ENCODE measurements at regions not wholly inside any gene's neighbourhood (a gene's known extent, or its start where the extent isn't known, plus 50 kb on each side); places are given as distances from the start of the nearest gene placed in this dataset.

DNA sequence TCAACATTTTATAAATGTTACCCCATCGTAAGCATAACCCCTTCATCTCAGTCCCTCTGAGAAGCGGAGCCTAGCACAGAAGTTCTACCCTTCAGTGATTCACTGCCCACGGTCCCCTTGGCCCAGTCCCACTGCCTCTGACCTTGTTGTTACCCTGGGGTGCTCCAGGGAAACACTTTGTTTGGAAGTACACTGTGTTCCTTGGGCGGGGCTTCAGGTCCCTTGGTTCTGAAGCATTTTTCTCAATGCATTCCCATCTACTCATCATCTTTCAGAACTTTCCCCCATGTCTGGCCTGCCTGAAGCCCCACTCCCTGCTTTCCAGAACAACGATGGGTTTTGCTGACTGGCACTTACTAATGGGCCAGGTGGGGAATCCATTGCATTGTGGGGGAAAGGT is 296.2 kb downstream of the FOXA2 start:
- Histone ChIP-seq H3K4me3 (replicated peaks; ENCODE audit: insufficient read depth, low read length) (no peak overlapping the region), H3K27ac (replicated peaks) (no peak overlapping the region), H3K27me3 (ENCODE audit: insufficient read depth, poor library complexity, severe bottlenecking) (no peaks in the 10 kb centered on the region)
- DNase-seq (ENCODE audit: low read depth in 1 of 2, low spot score in 1 of 2) = no peak
- TF ChIP-seq GABPA (IDR thresholded peaks at IDR 0.05; ENCODE audit: low read depth) (no peak), CTCF (IDR thresholded peaks at IDR 0.05; ENCODE audit: insufficient read depth, low read length) (no peak), POLR2AphosphoS5 (IDR thresholded peaks at IDR 0.05; ENCODE audit: low read depth) (no peak), SPI1 (IDR thresholded peaks at IDR 0.05; ENCODE audit: borderline replicate concordance, low read depth) (no peak)
- TF ChIP-seq, protein P1, sequence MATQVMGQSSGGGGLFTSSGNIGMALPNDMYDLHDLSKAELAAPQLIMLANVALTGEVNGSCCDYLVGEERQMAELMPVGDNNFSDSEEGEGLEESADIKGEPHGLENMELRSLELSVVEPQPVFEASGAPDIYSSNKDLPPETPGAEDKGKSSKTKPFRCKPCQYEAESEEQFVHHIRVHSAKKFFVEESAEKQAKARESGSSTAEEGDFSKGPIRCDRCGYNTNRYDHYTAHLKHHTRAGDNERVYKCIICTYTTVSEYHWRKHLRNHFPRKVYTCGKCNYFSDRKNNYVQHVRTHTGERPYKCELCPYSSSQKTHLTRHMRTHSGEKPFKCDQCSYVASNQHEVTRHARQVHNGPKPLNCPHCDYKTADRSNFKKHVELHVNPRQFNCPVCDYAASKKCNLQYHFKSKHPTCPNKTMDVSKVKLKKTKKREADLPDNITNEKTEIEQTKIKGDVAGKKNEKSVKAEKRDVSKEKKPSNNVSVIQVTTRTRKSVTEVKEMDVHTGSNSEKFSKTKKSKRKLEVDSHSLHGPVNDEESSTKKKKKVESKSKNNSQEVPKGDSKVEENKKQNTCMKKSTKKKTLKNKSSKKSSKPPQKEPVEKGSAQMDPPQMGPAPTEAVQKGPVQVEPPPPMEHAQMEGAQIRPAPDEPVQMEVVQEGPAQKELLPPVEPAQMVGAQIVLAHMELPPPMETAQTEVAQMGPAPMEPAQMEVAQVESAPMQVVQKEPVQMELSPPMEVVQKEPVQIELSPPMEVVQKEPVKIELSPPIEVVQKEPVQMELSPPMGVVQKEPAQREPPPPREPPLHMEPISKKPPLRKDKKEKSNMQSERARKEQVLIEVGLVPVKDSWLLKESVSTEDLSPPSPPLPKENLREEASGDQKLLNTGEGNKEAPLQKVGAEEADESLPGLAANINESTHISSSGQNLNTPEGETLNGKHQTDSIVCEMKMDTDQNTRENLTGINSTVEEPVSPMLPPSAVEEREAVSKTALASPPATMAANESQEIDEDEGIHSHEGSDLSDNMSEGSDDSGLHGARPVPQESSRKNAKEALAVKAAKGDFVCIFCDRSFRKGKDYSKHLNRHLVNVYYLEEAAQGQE (IDR thresholded peaks at IDR 0.05; ENCODE audit: insufficient replicate concordance, low read depth) = no peak

- TF ChIP-seq SPI1 (IDR thresholded peaks at IDR 0.05; ENCODE audit: borderline replicate concordance, low read depth) (no peak), CTCF (IDR thresholded peaks at IDR 0.05; ENCODE audit: insufficient read depth, low read length) (no peak), GABPA (IDR thresholded peaks at IDR 0.05; ENCODE audit: low read depth) (no peak), POLR2AphosphoS5 (IDR thresholded peaks at IDR 0.05; ENCODE audit: low read depth) (no peak)
- TF ChIP-seq, protein P1 (IDR thresholded peaks at IDR 0.05; ENCODE audit: insufficient replicate concordance, low read depth) = no peak
- H3K27ac ChIP-seq (replicated peaks) = no peak overlapping the region
- no peak overlapping the region for H3K4me3 ChIP-seq (replicated peaks; ENCODE audit: insufficient read depth, low read length)
- peaks cover 6% of the 10 kb centered on the region for H3K27me3 ChIP-seq (ENCODE audit: insufficient read depth, poor library complexity, severe bottlenecking)
- no peak for DNase-seq (ENCODE audit: low read depth in 1 of 2, low spot score in 1 of 2)
These were observed 298.8 kb downstream of the FOXA2 start for GRCh38 chr20:22285555-22285954.

- DNase-seq (ENCODE audit: low read depth in 1 of 2, low spot score in 1 of 2) = no peak
- Histone ChIP-seq H3K4me3 (replicated peaks; ENCODE audit: insufficient read depth, low read length) (no peak overlapping the region), H3K27ac (replicated peaks) (no peak overlapping the region), H3K27me3 (ENCODE audit: insufficient read depth, poor library complexity, severe bottlenecking) (peaks cover 8% of the 10 kb centered on the region)
- TF ChIP-seq, protein P1 (IDR thresholded peaks at IDR 0.05; ENCODE audit: insufficient replicate concordance, low read depth) = no peak
- TF ChIP-seq GABPA (IDR thresholded peaks at IDR 0.05; ENCODE audit: low read depth) (no peak), SPI1 (IDR thresholded peaks at IDR 0.05; ENCODE audit: borderline replicate concordance, low read depth) (no peak), CTCF (IDR thresholded peaks at IDR 0.05; ENCODE audit: insufficient read depth, low read length) (no peak), POLR2AphosphoS5 (IDR thresholded peaks at IDR 0.05; ENCODE audit: low read depth) (no peak)
These were observed 301.7 kb downstream of the FOXA2 start for GRCh38 chr20:22282696-22283095.

Data from HL-60 (cell line).